Heart left ventricle (tissue), 13 donors: ENCODE measurements at regions not wholly inside any gene's neighbourhood (a gene's known extent, or its start where the extent isn't known, plus 50 kb on each side); places are given as distances from the start of the nearest gene placed in this dataset.

Source experiments
- POLR2A ChIP-seq, 2 donors: fragments of 450-650 bp; IDR thresholded peaks; one replicate each; pipeline ENCODE4 v1.6.1; 2017; ENCODE audit warnings: antibody characterized with exemption in 2 of 2, mild to moderate bottlenecking in 2 of 2, moderate library complexity in 2 of 2
- TF ChIP-seq, protein P1 (sequence below), 12 donors: fragments of 200-600 bp; sonication (generic) in 4 of 12; IDR thresholded peaks; one replicate each; pipeline versions ENCODE4 v1.5.0 to v1.8.0; 2018 to 2022; ENCODE audit warnings: antibody characterized with exemption in 12 of 12, mild to moderate bottlenecking in 5 of 12
- donor health status: ischemic (EF 13 %, LVEDD 7.1; RV severe dilation, severe dysfunction).
- donor health status: DM: no; HTN: yes; CAD: no.
- donor health status: DM: no; HTN: no; CAD: no.
- donor health status: ischemic (EF 25% LVEDD 6.9; RV normal size, moderate dysfunction).
- donor health status: ischemic (EF 25% LVEDD 5.7; RV mildly dilated, moderate dysfunction).
- donor health status: ischemic (EF 35%, LVEDD 5.7; RV mildly dilated, moderate dysfunction).
- donor health status: nonischemic (EF 11% LVEDD 7.7; RV severe dilation, severe dysfunction).
- donor health status: DM: yes; HTN: yes; CAD: no.
- donor health status: PGD.
- donor health status: ischemic (EF 29% LVEDD 5.4; RV normal size, mild dysfunction).
- donor health status: nonischemic (EF 23%, LVEDD 6.1; RV moderate dilation, normal function).

DNA sequence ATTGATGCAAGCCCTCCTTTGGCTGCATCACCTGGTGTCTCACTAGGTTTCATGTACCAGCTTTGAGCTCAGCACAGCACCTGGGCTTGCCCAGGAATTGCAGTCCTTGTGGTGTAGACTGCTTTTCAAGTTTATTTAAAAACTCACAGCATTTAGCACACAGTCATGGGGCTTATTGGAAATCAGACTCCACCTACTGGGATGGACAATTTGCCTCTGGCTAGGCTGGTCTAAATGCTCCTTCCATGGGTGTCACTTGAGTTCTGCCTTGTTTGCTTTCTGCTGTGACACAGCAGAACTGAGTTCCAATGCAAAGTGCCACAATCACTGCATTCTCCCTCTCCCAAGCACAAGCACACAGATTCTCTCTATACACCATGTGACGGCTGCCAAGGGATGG, 453.3 kb downstream of the GABRG2 start:
- no peak for TF ChIP-seq POLR2A (IDR thresholded peaks at IDR 0.05)
- TF ChIP-seq, protein P1, sequence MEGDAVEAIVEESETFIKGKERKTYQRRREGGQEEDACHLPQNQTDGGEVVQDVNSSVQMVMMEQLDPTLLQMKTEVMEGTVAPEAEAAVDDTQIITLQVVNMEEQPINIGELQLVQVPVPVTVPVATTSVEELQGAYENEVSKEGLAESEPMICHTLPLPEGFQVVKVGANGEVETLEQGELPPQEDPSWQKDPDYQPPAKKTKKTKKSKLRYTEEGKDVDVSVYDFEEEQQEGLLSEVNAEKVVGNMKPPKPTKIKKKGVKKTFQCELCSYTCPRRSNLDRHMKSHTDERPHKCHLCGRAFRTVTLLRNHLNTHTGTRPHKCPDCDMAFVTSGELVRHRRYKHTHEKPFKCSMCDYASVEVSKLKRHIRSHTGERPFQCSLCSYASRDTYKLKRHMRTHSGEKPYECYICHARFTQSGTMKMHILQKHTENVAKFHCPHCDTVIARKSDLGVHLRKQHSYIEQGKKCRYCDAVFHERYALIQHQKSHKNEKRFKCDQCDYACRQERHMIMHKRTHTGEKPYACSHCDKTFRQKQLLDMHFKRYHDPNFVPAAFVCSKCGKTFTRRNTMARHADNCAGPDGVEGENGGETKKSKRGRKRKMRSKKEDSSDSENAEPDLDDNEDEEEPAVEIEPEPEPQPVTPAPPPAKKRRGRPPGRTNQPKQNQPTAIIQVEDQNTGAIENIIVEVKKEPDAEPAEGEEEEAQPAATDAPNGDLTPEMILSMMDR (IDR thresholded peaks at IDR 0.05) = no peak
